ENCODE measurements at regions not wholly inside any gene's neighbourhood (a gene's known extent, or its start where the extent isn't known, plus 50 kb on each side); places are given as distances from the start of the nearest gene placed in this dataset.

DNA sequence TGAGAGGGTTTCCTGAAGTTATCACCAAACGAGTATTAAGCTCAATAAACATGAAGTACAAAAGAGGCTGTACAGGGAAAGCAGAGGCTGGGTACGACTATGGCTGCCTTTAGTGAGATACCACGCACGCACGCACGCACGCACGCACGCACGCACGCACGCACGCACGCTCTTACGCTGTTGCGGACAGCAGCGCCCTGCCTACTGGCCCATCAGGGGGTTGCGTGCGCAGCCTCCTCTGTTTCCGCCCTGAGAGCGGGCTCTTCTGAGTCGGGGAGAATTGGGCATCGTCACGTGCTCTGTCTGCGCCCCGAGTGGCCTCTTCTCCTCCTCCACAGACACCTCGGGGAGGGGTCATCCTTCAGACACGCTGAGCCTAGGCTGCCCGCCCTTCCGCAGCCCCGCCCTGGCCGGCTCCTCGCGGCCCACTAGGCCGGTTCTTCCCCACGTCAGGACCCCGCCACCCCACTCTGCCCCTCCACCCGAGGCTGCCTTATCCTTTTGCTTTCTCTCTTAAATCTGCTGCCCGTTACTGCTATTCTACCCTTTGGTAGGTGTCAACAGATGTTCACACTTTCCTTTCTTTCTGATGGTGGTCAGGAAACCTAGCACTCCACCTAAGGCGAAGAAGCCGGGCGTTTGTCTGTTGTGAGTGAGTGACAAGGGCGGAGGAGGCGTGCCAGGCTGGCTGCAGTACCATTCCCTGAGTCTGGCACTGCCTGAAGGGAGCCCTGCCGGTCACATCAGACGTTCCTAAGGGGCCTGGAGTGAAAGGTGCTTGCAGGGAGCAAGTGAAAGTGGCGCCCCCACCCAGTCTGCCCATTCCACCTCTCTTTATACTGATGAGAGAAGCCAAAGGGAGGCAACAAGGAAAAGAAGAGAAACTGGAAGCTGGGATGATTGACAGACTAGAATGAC is 300.4 kb upstream of the B3GAT1 start:
- no peak for DNase-seq (ENCODE audit: low read depth in 2 of 3, low spot score in 1 of 3)

DNA sequence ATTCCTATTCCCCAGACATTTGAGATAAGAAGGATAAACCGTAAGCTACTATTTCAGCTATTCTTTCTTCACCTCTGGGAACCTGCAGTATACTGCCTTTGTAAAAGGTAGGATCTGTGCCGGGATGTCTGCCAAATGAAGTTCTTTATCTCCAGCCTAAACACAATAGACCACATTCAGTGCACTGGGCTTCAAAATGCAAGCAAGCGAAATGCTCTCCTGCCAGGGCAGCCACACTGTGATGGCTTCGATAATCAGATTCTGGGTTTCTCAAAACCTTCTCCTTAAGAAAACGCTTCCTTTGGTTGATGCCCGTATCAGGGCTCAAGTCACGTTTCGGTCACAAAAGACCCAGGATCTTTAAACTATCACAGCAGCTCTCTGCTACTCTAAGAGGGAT is 299.5 kb upstream of the B3GAT1 start:
- no peak for DNase-seq (ENCODE audit: low read depth in 2 of 3, low spot score in 1 of 3)

DNA sequence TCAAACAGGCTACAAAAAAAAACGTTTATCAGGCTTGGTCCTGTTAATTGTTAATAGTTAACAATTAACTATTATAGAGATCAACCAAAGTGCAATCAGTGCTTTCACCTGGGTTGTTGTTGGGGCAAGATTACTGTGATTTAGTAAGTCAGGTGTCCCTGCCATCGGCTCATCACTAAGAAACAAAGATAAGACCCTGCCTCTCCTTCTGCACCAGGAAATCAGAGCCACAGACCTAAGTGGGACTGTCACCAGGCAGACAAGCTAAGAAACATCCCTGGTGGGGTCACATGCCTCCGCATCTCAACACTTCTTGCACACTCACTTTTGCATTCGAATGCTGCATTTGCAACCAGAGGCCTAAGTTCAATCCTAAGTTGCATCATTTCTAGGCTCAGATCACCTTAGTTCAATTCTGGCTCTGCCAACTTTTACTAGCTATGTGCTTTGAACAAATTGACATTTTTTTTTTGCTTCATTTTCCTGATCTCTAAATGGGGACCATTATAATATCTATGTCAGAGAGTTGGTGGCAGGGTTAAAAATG is 298.9 kb upstream of the B3GAT1 start:
- DNase-seq (ENCODE audit: low read depth in 2 of 3, low spot score in 1 of 3): no peak

DNA sequence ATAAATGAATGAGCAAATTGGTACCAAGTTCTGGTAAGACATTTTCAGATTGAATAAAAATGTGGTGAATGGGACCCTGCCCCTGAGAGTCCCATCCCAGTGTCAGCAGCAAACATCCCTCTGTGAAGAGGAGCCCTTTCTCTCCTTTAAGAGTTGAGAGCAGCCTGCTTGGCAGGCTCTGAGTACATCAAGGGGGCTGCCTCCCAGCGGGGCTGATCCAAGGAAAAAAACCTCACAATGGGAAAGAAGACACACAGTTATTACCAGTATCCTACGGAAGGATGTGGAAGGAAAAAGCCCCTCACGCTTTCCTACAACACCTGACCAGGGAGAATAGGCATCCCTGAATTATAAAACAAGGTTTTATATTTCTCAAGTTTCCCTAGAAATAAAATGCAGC is 293.8 kb upstream of the B3GAT1 start:
- DNase-seq (ENCODE audit: low read depth in 2 of 3, low spot score in 1 of 3): no peak

DNA sequence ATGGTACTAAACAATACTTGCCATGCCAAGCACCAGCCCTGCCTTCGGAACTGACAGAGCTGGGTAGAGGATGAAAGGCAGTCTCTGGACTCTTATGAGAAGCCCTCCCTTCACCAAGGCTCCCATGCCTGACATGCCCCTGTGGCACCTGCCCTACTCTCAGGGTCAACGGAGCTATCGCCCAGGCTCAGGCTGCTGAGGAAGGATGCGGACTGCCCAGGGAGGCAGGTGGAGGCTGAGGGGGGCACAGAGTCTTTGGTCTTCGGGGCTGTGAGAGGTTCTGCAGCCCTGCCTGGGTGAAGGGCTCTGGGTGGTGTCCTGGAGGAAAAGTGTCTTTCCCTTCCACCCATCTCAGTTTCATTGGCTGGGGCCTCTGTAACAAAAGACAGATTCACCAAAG is 290.8 kb upstream of the B3GAT1 start:
- no peak for DNase-seq (ENCODE audit: low read depth in 2 of 3, low spot score in 1 of 3)

DNA sequence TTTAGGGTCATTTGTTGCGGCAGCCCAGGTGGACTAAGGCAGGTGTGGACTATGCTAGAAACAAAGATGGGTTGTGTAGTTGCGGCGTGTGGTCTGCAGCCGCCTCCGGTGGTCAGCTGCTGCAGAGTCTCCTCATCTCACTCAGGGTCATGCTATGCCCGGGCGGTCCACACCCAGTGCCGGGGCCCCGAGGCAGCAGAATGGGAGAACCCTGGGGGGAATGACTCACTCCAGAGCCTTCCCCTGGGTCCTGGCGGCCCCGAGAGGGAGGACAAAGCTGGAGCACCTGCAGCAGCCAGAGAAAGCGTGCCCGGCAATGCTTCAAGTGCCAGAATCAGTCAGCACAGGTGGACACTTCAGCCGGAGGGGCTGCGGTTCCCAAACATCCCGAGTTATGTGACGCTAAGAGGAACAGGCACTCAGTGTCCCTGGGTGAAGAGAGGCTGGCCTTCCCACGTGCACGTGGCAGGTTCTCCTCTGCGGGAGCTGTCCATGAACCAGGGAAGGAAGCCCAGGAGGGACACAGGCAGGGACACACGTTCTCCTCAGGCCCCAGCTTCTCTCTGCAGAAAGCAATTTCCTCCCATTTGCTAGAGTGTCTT is 289.6 kb upstream of the B3GAT1 start:
- no peak for DNase-seq (ENCODE audit: low read depth in 2 of 3, low spot score in 1 of 3)

DNA sequence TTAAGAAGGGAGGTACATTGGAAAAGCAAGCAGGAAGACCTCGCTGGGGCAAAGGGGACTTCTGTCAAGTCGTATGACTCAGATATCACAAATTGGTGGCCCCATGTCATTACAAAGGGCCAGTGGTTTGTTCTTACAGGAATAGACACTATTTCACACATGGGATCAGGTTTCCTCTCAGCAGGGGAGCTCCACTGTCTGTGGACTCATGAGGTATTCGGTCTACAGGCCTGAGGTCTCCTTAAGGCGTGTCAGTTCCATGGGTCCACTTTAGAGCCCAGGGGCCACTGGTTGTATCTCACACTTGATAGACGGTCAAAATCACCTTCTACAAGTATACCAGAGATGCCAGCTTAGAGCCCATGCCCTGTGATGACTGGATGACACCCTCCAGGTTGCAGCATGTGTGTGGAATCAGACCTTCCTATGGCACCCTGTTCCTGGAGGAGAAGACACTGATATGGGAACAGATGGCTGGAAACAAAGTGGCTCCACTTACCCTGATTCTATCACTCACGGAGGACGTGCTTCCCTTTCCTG is 288.1 kb upstream of the B3GAT1 start:
- no peak for DNase-seq (ENCODE audit: low read depth in 2 of 3, low spot score in 1 of 3)

DNA sequence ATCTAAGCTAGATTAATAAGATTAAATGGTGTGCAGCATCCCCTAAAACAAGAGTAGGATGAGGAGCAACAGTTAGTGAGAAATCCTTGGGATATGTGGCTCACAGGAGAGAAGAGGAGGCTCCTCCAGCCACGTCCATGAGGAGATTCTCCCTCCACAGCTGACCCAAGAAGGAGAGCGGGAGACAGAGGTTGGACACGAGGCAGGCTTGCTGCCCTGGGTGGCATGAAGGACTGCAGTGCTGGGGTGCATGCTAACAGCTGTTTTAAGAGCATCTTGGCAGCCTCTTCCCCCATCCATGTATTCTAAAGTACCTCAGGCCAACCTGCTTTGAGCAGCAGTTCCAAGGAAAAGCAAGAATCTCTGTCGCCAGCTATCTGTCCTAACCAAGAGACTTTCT is 284.4 kb upstream of the B3GAT1 start:
- no peak for DNase-seq (ENCODE audit: low read depth in 2 of 3, low spot score in 1 of 3)

DNA sequence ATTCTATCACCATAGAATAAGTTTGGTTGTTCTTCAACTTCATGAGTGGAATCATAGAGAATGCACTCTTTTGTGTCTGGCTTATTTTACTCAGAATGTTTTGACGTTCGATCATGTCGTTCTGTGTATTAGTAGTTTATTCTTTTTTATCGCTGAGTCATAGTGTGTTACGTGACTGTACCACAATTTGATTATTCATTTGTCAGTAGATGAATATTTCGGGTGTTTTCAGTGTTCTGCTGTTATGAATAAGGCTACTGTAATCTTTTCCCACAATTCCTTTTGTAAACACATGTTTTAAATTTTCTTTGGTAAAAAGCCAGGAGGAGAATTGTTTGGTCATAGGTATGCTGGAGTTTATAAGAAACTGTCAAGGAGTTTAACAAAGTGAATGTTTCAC is 279.9 kb upstream of the B3GAT1 start:
- DNase-seq (ENCODE audit: low read depth in 2 of 3, low spot score in 1 of 3): no peak

DNA sequence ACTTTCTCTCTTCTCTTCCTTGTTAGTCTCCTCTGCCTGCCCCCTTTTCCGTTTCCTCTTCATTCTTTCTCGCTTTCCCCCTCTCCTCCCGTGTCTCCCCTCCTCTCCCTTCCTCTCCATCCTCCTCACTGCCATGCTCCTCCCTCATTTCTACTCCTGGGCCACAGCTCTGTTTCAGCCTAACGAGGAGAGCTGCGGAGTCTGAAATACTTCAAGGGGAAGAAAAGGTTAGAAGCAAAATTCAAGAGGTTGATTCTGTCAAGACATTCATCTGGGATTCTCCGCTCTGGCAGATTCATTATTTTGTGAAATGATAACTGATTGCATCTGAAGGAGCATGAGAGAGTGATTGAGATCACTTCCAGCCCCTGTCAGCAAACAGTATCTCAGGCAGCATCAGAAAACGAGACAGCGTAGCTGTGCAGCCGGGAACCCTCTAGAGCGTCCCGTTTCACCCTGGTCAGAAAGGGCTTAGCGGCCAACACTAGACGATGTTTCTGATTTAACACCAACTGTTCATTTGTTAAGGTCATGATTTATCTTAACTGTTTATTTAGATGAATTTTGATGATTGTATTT is 279.3 kb upstream of the B3GAT1 start:
- no peak for DNase-seq (ENCODE audit: low read depth in 2 of 3, low spot score in 1 of 3)

DNA sequence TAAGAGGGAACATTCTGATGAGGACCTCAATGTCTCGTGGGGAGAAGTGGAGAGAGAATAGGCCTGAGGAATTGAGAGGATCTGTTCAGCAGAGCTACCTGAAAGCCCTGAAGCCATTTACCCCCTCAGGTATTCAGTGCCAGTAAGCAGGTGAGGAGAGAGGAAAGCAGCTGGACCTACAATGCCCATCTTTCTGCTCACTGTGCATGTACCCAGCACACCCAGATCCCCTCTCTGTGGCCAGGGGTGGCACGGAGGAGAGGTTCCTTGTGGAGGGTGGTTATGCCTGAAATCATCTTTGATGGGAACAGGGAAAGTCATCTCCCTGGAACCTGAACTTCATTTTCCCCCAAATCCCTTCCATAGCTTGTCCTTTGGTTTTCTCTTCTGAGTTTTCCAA is 277.8 kb upstream of the B3GAT1 start:
- no peak for DNase-seq (ENCODE audit: low read depth in 2 of 3, low spot score in 1 of 3)

DNA sequence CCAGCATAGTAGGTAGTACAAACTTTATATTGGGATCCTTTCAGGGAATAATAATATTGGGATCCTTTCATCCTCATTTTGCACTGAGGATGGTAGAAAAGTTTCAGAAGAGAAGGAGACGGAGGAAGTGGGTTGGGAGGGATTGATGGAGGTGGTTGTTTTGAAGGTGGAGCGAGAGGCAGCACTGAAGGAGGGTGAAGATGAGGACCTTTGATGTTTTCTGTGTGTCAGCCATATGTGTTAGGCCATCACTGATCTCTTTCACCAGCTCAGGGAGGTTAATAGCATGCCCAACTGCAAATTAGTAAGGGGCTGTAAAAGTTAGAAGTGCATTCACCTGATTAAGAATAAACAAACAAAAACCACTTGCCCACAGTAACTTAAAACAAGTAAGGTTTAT is 275.5 kb upstream of the B3GAT1 start:
- DNase-seq (ENCODE audit: low read depth in 2 of 3, low spot score in 1 of 3): no peak

DNA sequence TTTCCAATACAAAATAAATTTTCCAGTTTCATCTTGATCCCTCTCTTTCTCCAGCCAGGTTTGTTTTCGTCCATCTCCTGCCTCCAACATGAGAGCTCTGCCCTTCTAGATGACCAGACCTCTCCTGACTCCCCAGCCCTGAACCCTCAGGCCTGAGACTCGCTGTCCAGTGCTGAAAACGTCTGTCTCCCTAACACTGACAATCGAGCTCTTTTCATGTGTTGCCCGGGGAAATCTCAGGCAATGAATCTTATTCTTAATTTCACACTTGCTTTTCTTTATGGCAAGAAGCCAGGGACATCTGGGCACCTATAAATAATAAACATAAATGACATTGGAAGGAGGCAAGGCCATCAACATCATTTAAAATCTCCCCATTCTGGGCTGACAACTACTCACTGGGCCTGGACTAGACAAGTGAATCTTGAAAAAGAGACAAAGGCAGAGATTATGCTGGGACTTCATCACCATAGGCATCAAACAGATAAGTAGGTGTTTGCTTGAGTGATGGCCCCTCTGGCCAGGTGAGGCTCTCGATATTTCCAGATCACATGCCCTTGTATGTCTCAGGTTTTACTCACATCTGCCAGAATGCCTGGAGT is 274.5 kb upstream of the B3GAT1 start:
- no peak for DNase-seq (ENCODE audit: low read depth in 2 of 3, low spot score in 1 of 3)

DNA sequence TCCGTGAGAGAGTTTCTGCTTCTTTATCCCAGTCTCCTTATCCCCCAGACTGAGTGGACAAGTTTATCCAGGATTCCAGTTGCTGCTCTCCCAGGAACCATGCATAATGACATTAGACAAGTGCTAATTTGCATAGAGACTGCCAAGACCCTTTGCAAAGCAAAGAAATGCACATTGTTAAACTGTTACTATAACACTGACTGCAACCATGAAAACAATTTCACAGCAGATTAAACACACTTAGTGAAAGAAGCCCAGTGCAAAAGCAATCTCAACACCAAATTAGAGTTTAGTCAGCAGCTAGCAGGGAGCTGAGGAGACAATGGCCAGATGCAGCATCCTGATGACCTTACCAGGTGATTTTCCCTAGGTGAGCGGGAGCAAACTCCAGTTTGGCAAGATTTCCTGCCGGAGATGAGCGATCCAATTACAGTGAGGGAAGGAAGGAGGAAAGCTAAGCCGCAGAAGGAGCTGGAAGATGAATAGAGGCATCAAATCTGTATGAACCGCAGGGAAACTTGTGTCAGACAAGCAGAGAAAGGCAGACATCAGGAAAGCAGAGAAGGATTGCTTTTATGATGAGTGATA is 273.8 kb upstream of the B3GAT1 start:
- DNase-seq (ENCODE audit: low read depth in 2 of 3, low spot score in 1 of 3): no peak

DNA sequence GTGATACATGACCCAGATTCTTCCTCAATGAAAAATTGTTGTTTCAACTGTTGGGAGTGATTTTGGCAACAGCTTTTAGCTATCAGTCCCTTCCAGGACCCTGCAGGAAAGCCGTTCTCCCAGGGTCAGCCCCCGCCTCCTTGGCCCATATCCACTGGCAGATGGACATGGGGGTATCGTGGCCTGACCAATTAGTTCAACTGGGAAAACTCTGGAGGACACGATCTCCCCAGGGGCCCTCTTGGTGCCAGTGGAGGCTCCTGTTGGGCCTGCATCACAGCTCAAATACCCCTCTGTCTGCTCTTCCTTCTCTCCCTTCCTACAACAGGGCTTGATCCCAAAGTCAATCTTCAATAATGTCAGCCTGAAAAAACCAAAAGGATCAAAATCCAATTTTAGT is 272.5 kb upstream of the B3GAT1 start:
- no peak for DNase-seq (ENCODE audit: low read depth in 2 of 3, low spot score in 1 of 3)

DNA sequence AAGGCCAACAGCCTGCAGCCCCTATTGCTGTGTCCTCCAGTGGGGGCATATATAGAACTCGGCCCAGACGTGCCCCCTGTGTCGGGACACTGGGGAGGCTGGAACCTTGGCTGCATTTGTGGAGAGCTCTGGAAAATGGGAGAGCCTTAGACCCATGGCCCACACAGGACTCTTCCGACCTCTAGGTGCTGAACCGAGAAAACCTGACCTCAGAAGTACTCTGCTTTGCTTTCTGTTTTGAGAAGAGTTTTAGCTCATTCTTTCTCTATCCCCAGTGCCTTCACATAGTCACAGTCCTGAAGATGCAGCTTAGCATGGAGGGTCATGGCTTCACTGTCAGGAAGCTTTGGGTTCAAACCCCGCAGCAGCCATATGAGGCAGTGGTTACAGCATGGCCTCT is 271.8 kb upstream of the B3GAT1 start:
- DNase-seq (ENCODE audit: low read depth in 2 of 3, low spot score in 1 of 3): no peak

DNA sequence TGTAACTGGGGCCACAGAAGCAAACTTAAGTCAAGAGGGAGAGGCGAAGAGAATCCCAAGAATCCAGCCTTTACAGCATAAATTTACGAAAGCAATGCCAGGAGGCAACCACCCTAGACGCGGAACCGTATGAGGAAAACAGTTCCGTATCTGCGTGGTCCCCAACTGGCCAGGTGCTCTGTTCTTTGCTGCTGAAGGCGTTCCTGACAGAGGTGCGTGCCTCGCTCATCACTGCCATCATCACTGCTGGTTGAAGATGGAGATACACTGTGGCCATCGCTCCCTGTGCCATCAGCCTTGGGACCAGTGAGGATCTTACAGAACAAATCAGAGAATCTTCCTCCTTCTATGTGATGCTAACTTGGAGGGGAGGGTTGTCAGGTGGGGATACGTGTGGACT is 270.5 kb upstream of the B3GAT1 start:
- no peak for DNase-seq (ENCODE audit: low read depth in 2 of 3, low spot score in 1 of 3)

DNA sequence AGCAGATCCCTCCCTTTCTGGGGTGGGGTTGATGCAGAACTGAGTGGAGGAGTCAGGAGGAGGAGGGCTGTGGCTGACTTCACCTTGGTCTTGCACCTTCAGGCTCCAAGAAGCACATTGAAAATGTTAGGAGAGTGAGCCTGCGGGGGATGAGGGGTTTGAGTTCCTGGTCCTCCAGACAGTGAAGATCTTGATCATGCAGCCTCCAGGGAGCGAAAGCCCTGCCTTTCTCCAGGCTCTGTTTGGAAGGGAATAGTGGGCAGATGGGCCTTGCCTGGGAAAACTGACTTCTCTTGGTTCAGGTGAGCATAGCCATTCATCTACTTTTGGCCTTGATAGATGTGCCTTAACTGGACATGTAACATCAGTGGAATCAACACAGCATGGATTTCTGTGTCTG is 267.6 kb upstream of the B3GAT1 start:
- DNase-seq (ENCODE audit: low read depth in 2 of 3, low spot score in 1 of 3): no peak

DNA sequence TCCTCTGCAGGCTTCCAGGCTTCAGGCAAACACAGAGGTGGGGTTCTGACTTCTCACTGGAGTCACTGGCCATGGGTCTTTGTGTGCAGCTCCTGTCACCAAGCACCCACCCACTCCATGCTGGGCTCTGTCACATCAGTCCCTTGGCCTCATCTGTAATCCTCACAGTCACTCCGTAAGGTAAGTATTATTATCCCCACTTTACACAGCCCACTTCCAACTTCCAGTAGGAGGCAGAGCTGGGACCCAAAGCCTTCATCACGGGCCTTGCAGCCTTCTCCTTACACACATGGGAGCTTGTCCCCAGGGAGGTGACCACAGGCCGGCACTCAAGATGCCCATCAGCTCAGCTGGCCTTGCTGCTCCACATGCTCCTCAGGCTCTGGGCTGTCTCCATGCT is 266.7 kb upstream of the B3GAT1 start:
- DNase-seq (ENCODE audit: low read depth in 2 of 3, low spot score in 1 of 3): no peak

DNA sequence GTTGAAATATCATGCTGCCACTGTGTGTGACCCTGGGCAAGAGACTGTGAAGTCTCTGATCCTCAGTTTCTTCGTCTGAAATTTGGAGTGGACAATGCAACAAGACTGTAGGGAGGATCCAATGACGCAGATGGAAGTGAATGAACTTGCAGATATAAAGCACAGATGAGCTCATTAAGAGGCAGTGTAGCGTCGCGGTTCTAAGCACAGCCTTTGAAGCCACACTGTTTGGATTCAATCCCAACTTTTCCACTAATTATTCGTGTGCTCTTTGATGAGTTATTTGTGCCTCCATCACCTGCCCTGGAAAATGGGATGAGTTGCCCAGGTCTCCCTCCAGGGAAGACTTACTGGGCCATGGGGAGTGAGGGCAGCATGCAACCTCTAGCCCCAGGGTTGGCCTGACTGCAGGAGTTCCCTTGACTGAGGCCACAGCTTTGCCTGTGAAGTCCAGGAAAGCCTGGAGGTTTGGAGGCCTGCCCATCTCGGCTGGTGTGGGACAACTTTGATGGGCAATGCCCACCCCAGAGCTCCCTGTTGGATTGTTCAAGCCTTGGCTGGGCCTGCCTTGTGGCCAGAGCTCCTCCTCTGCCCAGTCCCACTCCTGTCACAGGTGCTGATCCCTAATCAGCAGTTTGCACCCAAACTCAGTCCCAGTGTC is 266.0 kb upstream of the B3GAT1 start:
- DNase-seq (ENCODE audit: low read depth in 2 of 3, low spot score in 1 of 3): no peak

DNA sequence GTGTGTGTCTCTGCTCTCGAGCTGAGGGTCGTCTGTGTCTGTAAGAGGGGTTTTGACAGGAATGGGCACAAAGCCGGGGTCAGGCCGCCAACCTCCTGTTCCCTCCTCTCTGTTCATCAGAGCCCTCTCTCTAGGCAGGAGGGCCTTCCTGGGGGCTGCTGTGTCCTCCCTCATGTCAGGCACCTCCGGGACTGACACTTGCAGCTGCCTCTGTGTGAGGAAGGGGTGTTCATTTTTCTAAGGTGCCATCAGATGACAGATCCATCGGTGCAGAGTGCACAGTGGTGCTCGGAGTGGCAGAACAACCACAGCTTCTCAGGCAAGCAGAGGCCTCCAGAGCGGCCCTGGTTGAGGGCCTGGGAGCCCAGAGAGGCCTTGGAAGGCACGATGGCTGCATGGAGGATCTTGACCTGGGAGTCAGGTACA is 265.4 kb upstream of the B3GAT1 start:
- DNase-seq (ENCODE audit: low read depth in 2 of 3, low spot score in 1 of 3): no peak

Measured in stimulated activated CD4-positive, alpha-beta T cell treated with anti-CD3 and anti-CD28 coated beads, Interleukin-12 subunit alpha, Interleukin-12 subunit beta, amount 100 ng/mL, for 48 hours (primary cell).